ENCODE measurements at regions not wholly inside any gene's neighbourhood (a gene's known extent, or its start where the extent isn't known, plus 50 kb on each side); places are given as distances from the start of the nearest gene placed in this dataset.
"Not testable (repeated sequence)": the region's sequence is repeated elsewhere in the genome, so short reads cannot be mapped to it uniquely, and the experiment has no call there.

DNA sequence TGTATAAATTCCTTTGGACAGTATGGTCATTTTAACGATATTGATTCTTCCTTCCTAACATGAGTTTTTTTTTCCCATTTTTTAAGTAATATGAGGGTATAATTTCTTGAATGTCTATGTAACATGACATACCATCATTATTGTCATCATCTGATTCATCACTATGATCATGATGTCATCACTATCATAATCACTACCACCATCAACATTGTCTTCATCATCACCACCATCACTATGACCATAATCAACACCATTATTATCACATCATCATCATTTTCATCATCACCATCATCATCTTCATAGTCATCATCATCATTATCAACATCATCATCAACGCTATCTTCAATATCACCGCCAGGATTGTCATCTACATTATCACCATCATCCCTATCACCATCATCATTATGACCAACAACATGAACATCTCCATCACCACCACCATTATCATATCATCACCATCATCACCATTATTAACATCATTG is 1377.2 kb downstream of the CDY2B start:
- DNase-seq (ENCODE audit: extremely low spot score, insufficient read length, low read depth), result no peak
- peak; percentile 18 for FAIRE-seq

DNA sequence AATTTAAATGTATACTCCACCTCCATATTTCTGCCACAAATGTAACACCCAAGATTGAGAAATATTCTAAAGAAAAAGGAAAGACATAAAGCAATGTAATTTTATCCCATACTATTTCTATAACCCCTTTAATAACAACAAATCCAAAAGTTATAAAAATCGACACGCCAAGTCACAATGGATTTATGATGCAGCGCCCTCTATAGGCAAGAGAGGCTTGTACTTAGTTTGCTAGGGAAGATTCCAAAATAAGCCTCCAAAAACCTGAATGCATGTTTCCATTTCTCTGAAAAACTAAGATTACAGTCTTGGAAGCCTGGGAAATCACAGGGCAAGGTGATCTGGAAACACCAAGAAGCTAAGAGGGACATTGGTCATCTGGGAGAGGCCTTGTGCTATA is 1389.3 kb downstream of the CDY2B start:
- no peak for FAIRE-seq

DNA sequence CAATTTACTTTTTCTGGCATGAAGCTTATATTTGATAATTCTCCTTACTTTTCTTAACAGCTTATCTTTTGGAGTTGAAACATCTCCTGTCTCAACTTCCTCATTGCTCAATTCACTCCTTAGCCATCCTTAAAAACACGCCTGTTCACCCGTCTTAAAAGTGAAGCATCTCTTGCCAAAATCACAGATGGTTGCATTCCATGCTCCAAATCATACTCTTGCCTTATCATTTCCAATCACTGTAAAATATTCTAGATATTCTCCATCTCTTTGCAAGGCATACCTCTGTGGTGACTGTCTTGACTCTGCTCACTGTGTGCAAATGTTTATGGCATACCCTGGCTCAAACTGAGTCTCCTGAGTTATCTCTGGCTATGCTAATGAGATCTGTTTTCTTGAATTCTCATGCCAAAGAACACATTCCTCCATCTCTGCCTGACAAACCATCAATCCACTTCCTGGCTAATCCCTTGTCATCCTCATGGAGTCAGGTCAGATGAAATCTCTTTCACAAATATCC is 1393.3 kb downstream of the CDY2B start:
- no peak for FAIRE-seq
- no peak for DNase-seq (ENCODE audit: extremely low spot score, insufficient read length, low read depth)

More for the DNA sequence above, 1389.3 kb downstream of the CDY2B start:
- no peak for DNase-seq (ENCODE audit: extremely low spot score, insufficient read length, low read depth)

GRCh38 chrY:16480031-16480430 is 1400.0 kb downstream of the CDY2B start:
- FAIRE-seq (no peak), DNase-seq (ENCODE audit: extremely low spot score, insufficient read length, low read depth) (no peak)

DNA sequence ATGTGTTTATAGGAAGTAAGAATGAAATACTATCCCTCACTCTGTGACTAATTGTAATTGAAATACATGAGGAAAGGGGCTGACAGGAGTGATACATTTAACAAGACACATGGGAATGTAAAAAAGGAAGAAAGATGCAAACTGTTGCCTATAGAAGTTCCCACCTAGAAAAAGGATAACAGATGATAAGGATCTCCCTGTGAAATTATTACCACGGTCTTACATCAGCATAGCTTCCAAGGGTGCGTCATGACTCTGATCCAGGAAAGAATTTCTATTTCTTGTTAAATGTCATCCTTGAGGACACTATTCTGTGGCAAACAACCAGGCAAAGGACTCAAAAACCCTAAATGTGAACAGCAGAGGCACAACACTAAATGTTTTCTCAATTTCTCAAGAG is 1406.0 kb downstream of the CDY2B start:
- FAIRE-seq (no peak), DNase-seq (ENCODE audit: extremely low spot score, insufficient read length, low read depth) (no peak)

- no peak for FAIRE-seq
- DNase-seq (ENCODE audit: extremely low spot score, insufficient read length, low read depth), result no peak
Observed at GRCh38 chrY:16454799-16455198, 1425.2 kb downstream of the CDY2B start.

- no peak for FAIRE-seq
- no peak for DNase-seq (ENCODE audit: extremely low spot score, insufficient read length, low read depth)
Observed at GRCh38 chrY:16446152-16446551, 1433.9 kb downstream of the CDY2B start.

DNA sequence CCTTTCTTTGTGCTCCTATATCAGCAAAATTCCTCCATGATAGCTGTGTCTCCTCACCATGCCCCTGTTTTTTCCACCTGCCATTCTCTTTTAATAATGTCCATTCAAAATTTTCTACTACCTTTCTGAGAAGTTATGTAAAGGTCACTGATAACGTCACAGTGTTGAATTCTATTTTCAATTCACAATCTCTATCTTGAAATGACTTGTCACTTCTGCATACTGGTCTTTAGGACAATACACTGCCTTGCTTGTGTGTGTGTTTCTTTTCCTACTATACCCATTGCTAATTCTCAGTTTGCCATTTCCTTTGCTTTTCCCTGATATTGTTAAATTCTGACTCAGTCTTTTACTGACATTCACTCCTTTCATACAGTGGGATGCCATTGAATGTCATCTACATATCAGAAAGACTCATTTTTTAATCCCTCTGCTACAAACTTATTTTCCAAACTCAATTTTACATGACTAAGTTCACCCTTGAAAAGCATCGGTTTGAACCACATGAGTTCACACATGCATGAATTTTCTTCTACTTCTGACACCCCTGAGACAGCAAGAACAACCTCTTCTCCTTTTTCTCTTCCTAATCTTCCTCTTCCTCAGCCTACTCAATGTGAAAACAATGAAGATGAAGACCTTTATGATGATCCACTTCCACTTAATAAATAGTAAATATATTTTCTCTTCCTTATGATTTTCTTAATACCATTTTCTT is 1470.7 kb downstream of the CDY2B start:
- not testable (repeated sequence) for DNase-seq (ENCODE audit: extremely low spot score, insufficient read length, low read depth)
- FAIRE-seq, result peak; percentile 68

DNA sequence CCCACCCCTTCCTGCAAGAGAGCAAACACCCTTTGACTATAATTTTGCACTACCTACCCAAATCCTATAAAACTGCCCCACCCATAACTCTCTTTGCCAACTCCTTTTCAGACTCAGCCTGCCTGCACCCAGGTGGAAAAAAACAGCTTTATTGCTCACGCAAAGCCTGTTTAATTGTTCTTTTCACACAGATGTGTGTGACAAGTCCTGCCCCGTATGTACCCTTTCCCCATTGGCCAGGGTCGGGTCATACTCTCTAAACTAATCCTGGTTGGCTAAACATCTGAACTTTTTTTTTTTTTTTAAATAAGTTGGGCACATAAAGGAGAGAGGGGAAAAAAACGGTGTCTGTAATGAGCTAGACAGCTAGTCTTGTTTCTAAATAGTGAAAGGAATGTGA is 1500.6 kb downstream of the CDY2B start:
- FAIRE-seq; DNase-seq (ENCODE audit: extremely low spot score, insufficient read length, low read depth): not testable (repeated sequence)

- FAIRE-seq, result not testable (repeated sequence)
Observed at GRCh38 chrY:16341592-16341991, 1538.4 kb downstream of the CDY2B start.

DNA sequence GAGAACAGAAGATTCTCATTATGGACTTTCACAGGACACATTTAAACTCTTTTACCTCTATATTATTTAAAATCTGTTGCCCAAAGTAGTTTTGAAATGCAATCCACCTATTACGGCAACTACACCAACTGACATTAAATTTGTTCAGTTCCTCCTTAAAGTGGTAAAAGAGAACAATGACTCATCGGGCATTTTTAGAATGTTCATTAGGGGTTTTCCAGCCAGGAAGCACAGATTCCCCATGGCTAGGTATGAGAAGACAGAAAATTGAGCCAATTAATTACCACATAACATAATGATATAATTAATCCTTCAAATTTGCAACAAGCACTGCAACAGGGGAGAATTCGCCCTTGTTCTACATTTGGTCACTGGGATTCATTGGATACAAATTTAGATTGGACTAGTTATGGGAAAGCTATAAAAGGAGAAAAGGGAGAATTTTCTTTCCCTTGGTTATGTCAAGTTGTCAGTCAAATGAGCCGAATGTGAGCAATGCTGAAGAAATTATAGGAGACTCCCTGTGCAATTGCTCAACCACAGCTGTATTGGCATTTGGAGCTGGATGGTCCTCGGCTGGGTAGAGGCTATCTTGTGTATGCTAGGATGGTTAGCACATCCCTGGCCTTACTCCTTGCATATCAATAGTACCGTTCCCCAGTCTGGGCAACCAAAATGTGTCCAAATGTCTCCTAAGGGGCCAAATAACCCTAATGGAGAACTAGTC is 1549.8 kb downstream of the CDY2B start:
- not testable (repeated sequence) for FAIRE-seq; DNase-seq (ENCODE audit: extremely low spot score, insufficient read length, low read depth)

More at GRCh38 chrY:16341592-16341991, 1538.4 kb downstream of the CDY2B start:
- not testable (repeated sequence) for DNase-seq (ENCODE audit: extremely low spot score, insufficient read length, low read depth)

DNA sequence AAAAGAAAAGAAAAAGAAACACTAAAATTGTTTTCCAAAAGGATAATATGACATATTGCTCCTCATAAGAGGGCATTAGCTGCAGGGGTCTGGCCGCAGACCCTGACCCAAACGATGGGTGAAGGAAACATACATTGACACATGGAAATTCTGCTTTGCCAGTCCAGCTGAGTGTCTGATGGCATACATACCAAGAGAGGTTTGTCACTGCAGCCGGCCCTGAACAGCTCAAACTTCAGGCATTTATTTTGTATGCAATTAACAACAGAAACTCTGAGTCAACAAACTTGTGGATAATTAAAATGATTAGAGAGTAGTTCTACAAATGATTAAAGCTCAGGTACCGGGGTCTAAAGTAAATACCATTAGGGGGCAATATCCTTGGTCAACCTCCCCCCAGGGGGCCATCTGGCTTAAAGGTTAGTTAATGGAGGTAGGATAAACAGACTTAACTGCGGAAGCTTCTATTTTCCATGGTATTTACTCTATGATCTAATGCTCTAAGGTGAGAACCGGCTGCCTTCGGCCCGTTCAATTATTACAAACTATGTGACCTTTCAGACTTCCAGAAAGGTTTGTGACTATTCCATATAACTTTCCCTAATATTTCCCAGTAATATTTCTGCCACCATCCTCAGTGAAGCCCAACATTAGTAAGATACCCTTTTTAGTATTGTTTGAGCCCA is 1550.7 kb downstream of the CDY2B start:
- not testable (repeated sequence) for FAIRE-seq; DNase-seq (ENCODE audit: extremely low spot score, insufficient read length, low read depth)
